Retinal pigment epithelial cell (primary cell): ENCODE measurements at regions not wholly inside any gene's neighbourhood (a gene's known extent, or its start where the extent isn't known, plus 50 kb on each side); places are given as distances from the start of the nearest gene placed in this dataset.

Source experiments
- DNase-seq: peaks from one replicate; pipeline ENCODE4 v3.0.0-alpha.2; 2010; ENCODE audit warnings: low read depth
- H3K4me3 ChIP-seq: 2 replicates; pipeline ENCODE4 v1.5.1; 2011; ENCODE audit warnings: mild to moderate bottlenecking, low read length, control low read depth, moderate library complexity
- TF ChIP-seq, protein P1 (sequence below): conservative IDR thresholded peaks from 2 replicates; pipeline ENCODE4 v1.5.1; 2011; ENCODE audit warnings: low read depth, low read length, control low read depth, inconsistent platforms

GRCh38 chr15:53389271-53390037 is 370.0 kb downstream of the WDR72 start:
- TF ChIP-seq, protein P1, sequence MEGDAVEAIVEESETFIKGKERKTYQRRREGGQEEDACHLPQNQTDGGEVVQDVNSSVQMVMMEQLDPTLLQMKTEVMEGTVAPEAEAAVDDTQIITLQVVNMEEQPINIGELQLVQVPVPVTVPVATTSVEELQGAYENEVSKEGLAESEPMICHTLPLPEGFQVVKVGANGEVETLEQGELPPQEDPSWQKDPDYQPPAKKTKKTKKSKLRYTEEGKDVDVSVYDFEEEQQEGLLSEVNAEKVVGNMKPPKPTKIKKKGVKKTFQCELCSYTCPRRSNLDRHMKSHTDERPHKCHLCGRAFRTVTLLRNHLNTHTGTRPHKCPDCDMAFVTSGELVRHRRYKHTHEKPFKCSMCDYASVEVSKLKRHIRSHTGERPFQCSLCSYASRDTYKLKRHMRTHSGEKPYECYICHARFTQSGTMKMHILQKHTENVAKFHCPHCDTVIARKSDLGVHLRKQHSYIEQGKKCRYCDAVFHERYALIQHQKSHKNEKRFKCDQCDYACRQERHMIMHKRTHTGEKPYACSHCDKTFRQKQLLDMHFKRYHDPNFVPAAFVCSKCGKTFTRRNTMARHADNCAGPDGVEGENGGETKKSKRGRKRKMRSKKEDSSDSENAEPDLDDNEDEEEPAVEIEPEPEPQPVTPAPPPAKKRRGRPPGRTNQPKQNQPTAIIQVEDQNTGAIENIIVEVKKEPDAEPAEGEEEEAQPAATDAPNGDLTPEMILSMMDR = no peak
- H3K4me3 ChIP-seq = no peak overlapping the region
- DNase-seq = no peak

- TF ChIP-seq, protein P1 = peak; percentile 28
- no peak for DNase-seq
- H3K4me3 ChIP-seq = no peak overlapping the region
Observed at GRCh38 chr15:53384417-53384816, 375.0 kb downstream of the WDR72 start.

DNA sequence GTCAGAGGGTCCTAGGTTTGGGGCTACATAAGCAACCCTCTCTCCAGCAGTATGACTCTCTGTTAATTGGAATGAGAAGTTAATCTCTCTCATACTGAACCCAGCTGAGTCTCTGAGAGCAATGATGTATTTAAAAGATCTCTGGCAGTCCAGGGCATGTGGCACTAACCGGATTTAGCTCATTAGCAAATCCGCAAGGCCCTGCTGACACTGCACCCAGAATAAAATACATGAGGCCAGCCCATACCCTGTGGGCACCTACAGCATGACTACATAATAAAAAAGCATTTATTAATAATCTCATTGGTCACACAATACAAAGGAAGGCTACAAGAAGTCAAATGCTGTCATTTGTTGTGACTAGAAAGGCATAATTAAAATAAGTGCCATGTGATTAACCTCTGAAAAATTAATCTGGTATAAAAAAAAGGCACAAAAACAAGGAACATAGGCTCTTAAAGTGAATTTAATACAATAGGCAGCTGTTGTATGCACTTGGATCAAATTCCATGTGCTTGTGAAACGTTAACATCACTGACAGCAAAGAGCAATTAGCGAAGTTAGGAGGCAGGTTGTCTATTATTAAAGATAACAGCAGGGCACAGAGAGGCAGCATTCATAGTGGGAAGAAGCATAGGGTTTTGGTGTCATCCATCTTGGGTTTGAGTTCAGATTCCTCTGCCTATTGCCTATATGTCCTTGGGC is 381.2 kb downstream of the WDR72 start:
- TF ChIP-seq, protein P1 = no peak
- H3K4me3 ChIP-seq = no peak overlapping the region
- peak; percentile 13 for DNase-seq

- TF ChIP-seq, protein P1 = no peak
- no peak overlapping the region for H3K4me3 ChIP-seq
- DNase-seq = no peak
Observed at GRCh38 chr15:53367740-53368139, 391.7 kb downstream of the WDR72 start.

DNA sequence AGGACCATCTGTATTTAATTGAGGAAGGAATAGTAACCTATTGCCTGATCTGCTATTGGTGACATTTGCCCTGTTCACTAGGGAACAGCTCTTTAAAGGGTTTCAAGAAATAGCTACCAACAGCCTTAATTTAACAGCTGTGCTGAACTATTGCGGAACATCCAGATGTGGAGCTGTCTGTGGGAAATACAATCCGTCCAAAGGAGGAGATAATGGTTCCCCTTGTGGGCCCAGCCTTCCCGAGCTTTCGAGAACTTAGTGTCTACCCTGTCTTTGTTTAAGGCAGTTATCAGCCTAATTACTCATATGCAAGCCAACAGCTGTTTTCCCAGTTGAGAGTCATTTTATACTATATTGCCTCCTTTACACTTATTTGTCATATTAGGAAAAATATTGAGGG is 398.6 kb downstream of the WDR72 start:
- no peak for DNase-seq
- H3K4me3 ChIP-seq = no peak overlapping the region
- TF ChIP-seq, protein P1 = no peak

DNA sequence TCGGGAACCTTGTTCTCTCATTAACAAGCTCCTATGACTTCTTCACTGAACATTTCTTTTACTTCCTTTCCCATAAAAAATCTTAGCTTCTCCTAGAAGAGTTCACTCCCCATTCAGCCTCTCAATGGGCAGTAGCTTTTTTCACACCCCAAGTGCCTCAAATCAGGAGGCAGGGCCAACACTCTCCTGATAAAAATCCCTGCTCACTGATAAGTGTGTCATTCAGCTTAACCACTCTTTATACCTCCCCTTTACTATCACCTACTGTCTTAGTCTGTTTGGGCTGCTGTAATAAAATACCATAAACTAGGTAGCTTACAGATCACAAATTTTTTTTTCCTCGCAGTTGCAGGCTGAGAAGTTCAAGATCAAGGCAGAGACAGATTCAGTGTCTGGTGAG is 400.4 kb downstream of the WDR72 start:
- TF ChIP-seq, protein P1 = no peak
- H3K4me3 ChIP-seq = no peak overlapping the region
- DNase-seq = no peak

DNA sequence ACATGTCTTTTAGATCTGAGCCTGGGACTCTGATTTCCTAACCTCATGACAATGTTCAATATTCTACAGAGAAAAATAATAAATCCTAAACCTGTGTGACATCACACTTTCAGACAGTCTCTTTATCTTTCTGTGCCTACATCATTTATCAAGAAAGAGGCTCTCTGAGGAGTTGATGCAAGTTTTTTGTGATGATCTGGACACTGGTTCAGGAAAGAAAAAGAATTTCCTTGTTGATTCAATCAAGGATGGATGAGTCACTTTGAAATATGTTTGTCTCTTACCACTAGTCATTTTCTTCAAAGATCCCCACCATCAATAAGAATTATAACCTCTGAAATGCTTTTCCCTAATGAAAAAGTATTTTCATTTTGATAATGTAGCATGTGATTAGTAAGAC is 404.6 kb downstream of the WDR72 start:
- no peak overlapping the region for H3K4me3 ChIP-seq
- no peak for DNase-seq
- TF ChIP-seq, protein P1 = no peak
